ENCODE measurements at regions not wholly inside any gene's neighbourhood (a gene's known extent, or its start where the extent isn't known, plus 50 kb on each side); places are given as distances from the start of the nearest gene placed in this dataset.

- TF ChIP-seq, protein P1, sequence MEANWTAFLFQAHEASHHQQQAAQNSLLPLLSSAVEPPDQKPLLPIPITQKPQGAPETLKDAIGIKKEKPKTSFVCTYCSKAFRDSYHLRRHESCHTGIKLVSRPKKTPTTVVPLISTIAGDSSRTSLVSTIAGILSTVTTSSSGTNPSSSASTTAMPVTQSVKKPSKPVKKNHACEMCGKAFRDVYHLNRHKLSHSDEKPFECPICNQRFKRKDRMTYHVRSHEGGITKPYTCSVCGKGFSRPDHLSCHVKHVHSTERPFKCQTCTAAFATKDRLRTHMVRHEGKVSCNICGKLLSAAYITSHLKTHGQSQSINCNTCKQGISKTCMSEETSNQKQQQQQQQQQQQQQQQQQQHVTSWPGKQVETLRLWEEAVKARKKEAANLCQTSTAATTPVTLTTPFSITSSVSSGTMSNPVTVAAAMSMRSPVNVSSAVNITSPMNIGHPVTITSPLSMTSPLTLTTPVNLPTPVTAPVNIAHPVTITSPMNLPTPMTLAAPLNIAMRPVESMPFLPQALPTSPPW (CRISPR knock-in tag; IDR thresholded peaks at IDR 0.05) = no peak
These were observed 52.8 kb upstream of the SLC35F5 start (continued) for GRCh38 chr2:113809076-113809736.

DNA sequence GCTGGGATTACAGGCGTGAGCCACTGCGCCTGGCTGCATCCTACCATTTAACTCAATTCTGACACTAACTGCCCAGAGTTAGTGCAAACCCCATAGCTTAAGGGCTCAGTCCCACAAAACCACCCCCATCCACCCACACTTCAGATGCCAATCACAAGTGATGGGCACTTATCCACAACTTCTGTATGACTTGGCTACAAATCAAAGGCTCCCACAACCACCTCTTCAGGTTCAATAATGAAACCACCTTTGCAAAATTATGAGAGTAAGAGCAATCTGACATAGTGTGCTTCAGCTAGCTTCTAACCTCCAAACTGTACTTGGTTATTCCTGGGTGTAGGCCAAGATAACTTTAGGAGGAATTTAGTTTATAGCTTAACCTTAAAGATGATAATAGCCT, 51.3 kb upstream of the SLC35F5 start:
- H3K9me1 ChIP-seq (ENCODE audit: control insufficient read depth, insufficient read depth, low read length) = no peaks in the 10 kb centered on the region
- H3K9me3 ChIP-seq (replicated peaks; ENCODE audit: control insufficient read depth, insufficient read depth, low read depth, low read length) = no peaks in the 10 kb centered on the region
- H3K27ac ChIP-seq (ENCODE audit: extremely low read depth, low read depth, low read length) = no peak overlapping the region
- H4K20me1 ChIP-seq (replicated peaks; ENCODE audit: control insufficient read depth, insufficient read depth, low read length) = no peaks in the 10 kb centered on the region
- H3K4me1 ChIP-seq (replicated peaks in 1 of 2; ENCODE audit: control insufficient read depth in 2 of 2, insufficient read depth in 2 of 2, low read length in 2 of 2) = peaks cover 0 to 3% of the 10 kb centered on the region in 2 experiments; a peak in 2 of 5 replicates
- no TSS peak for BruUV-seq (replicated peaks)
- in situ Hi-C loops (cut with MboI) (no loop called here), intact Hi-C loops (cut with micrococcal nuclease) (no loop called here)
- no peak for FAIRE-seq
- CTCF ChIA-PET (ENCODE audit: low intra/inter-chr PET ratio) = no interaction called here
- no peaks in the 10 kb centered on the region for H3K36me3 ChIP-seq (ENCODE audit: control insufficient read depth, insufficient read depth, low read length)
- TF ChIP-seq ZNF23 (CRISPR knock-in tag; IDR thresholded peaks at IDR 0.05) = no peak
- TF ChIP-seq, protein P2, sequence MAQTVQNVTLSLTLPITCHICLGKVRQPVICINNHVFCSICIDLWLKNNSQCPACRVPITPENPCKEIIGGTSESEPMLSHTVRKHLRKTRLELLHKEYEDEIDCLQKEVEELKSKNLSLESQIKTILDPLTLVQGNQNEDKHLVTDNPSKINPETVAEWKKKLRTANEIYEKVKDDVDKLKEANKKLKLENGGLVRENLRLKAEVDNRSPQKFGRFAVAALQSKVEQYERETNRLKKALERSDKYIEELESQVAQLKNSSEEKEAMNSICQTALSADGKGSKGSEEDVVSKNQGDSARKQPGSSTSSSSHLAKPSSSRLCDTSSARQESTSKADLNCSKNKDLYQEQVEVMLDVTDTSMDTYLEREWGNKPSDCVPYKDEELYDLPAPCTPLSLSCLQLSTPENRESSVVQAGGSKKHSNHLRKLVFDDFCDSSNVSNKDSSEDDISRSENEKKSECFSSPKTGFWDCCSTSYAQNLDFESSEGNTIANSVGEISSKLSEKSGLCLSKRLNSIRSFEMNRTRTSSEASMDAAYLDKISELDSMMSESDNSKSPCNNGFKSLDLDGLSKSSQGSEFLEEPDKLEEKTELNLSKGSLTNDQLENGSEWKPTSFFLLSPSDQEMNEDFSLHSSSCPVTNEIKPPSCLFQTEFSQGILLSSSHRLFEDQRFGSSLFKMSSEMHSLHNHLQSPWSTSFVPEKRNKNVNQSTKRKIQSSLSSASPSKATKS (CRISPR knock-in tag; IDR thresholded peaks at IDR 0.05) = no peak
- TF ChIP-seq, protein P3, sequence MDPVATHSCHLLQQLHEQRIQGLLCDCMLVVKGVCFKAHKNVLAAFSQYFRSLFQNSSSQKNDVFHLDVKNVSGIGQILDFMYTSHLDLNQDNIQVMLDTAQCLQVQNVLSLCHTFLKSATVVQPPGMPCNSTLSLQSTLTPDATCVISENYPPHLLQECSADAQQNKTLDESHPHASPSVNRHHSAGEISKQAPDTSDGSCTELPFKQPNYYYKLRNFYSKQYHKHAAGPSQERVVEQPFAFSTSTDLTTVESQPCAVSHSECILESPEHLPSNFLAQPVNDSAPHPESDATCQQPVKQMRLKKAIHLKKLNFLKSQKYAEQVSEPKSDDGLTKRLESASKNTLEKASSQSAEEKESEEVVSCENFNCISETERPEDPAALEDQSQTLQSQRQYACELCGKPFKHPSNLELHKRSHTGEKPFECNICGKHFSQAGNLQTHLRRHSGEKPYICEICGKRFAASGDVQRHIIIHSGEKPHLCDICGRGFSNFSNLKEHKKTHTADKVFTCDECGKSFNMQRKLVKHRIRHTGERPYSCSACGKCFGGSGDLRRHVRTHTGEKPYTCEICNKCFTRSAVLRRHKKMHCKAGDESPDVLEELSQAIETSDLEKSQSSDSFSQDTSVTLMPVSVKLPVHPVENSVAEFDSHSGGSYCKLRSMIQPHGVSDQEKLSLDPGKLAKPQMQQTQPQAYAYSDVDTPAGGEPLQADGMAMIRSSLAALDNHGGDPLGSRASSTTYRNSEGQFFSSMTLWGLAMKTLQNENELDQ (CRISPR knock-in tag; IDR thresholded peaks at IDR 0.05; ENCODE audit: borderline replicate concordance) = no peak
- no peak for TF ChIP-seq TAL1 (IDR thresholded peaks at IDR 0.05)
- no peak for TF ChIP-seq RHOXF2B (CRISPR knock-in tag; conservative IDR thresholded peaks at IDR 0.05)
- TF ChIP-seq ZNF121 (CRISPR knock-in tag; conservative IDR thresholded peaks at IDR 0.05) = no peak
- DNase-seq (ENCODE audit: extremely low read depth in 1 of 4, low spot score in 3 of 4) = no peak
- POLR2A ChIA-PET = interaction anchor here (0.8 kb wide), 1 partner anchor 11 kb away, joined by 3 read pairs; no protein-coding TSS in a partner anchor
- 89% methylated on average over 2 of the region's 2 CpGs for WGBS (ENCODE audit: insufficient coverage, low coverage, missing lambda C conversion rate)
- H3K79me2 ChIP-seq (ENCODE audit: control insufficient read depth, insufficient read depth, low read length) = no peaks in the 10 kb centered on the region
- H3K4me2 ChIP-seq (ENCODE audit: insufficient read depth, low read length) = no peak overlapping the region
- no peak for ATAC-seq
- H2AFZ ChIP-seq (ENCODE audit: low read depth, low read length) = no peak overlapping the region
- no peak overlapping the region for H3K4me3 ChIP-seq
- peaks cover 0 to 3% of the 10 kb centered on the region in 2 experiments; a peak in 2 of 5 replicates for H3K27me3 ChIP-seq (ENCODE audit: control insufficient read depth in 2 of 2, insufficient read depth in 2 of 2, low read length in 2 of 2)
- H3K9ac ChIP-seq (ENCODE audit: insufficient read depth in 1 of 2, low read depth in 2 of 2, low read length in 2 of 2) = no peak overlapping the region
